Spinal cord (tissue), 9 donors: ENCODE measurements at regions not wholly inside any gene's neighbourhood (a gene's known extent, or its start where the extent isn't known, plus 50 kb on each side); places are given as distances from the start of the nearest gene placed in this dataset.
"Not testable (repeated sequence)": the region's sequence is repeated elsewhere in the genome, so short reads cannot be mapped to it uniquely, and the experiment has no call there.

Experiments
- DNase-seq, 6 donors: peaks; one replicate each; pipeline versions ENCODE4 v3.0.0 to v3.0.0-alpha.2; 2013 to 2015; ENCODE audit warnings: low spot score in 6 of 6, low read depth in 4 of 6
- H3K27ac ChIP-seq: one replicate; pipeline ENCODE4 v1.5.1; 2013; ENCODE audit warnings: low read depth, low read length, control low read depth
- H3K27me3 ChIP-seq: one replicate; pipeline ENCODE4 v1.6.1; 2013; ENCODE audit warnings: low read length; ENCODE audit not compliant: control insufficient read depth, insufficient read depth
- H3K36me3 ChIP-seq: one replicate; pipeline ENCODE4 v1.6.1; 2013; ENCODE audit warnings: low read length; ENCODE audit not compliant: control insufficient read depth, insufficient read depth
- H3K4me1 ChIP-seq: one replicate; pipeline ENCODE4 v1.6.1; 2013; ENCODE audit warnings: low read length; ENCODE audit not compliant: control insufficient read depth, insufficient read depth
- H3K4me3 ChIP-seq: one replicate; pipeline ENCODE4 v1.5.1; 2013; ENCODE audit warnings: low read depth, low read length, control low read depth
- H3K9me3 ChIP-seq: one replicate; pipeline ENCODE4 v1.6.1; 2013; ENCODE audit warnings: low read length; ENCODE audit not compliant: control insufficient read depth, insufficient read depth
- WGBS: methylation state at CpG from one replicate; pipeline ENCODE4 v1.1.5; 2013; ENCODE audit warnings: missing lambda C conversion rate; ENCODE audit not compliant: insufficient coverage; 5-methylcytosine and 5-hydroxymethylcytosine counted together
- donor health status: healthy.

DNA sequence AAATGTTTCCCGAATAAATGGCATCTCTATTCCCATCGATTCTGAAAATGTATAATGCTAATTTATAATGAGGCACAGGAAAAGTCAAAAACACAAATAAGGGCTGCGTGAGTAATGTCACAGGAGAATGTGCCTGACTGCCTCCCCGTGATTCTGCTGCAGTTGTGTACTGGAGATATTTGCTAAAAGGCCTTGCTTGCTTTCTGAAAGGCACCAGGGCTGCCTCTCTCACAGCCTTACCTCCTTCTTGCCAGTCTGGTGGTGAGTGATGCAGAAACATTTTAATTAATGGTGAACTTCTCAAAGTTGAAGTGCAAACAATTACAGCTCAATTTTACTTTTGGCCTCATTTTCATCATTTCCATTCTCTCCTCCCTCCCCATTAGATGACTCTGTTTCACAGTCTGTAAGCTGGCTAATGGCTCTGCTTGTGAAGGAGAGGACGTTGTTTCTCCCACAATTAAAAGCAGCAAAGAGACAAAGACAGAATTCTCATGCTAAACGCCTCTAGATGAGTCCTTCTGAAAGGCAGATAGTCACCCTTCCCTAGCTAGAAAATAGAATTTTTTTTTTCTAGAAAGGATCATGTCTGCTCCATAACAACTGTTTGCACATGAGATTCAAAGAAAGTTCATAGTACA is 377.6 kb downstream of the MDFIC start:
- 50% methylated on average over 2 of the region's 6 CpGs for WGBS
- Histone ChIP-seq H3K4me1 (no peaks in the 10 kb centered on the region), H3K36me3 (no peaks in the 10 kb centered on the region), H3K4me3 (no peak overlapping the region), H3K9me3 (no peaks in the 10 kb centered on the region), H3K27me3 (no peaks in the 10 kb centered on the region), H3K27ac (no peak overlapping the region)
- peak in 2 of 6 donors; percentile 14 to 63 for DNase-seq

DNA sequence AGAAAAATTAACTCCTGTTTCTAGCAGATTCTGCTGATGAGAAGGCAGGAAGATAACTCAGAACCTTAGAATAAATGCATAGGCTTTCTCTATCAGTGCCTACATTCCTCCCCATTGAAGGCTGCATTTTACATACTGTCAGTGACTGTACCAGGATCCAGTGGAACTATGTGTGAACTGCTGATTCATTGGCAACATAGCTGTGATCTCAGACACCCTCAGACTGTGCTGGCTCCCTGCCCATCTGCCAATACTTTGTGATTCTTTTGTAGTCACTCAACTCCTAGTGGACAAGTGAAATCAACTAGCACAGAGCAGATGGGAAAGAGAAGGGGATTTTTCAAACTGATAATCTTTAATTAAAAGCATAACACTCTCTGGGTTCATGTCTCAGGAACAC is 375.8 kb downstream of the MDFIC start:
- H3K27ac ChIP-seq, result no peak overlapping the region
- no peak overlapping the region for H3K4me3 ChIP-seq
- no peaks in the 10 kb centered on the region for H3K9me3 ChIP-seq
- DNase-seq, result peak in 2 of 6 donors; percentile 20 to 63
- no peaks in the 10 kb centered on the region for H3K36me3 ChIP-seq
- H3K27me3 ChIP-seq, result no peaks in the 10 kb centered on the region
- no peaks in the 10 kb centered on the region for H3K4me1 ChIP-seq

DNA sequence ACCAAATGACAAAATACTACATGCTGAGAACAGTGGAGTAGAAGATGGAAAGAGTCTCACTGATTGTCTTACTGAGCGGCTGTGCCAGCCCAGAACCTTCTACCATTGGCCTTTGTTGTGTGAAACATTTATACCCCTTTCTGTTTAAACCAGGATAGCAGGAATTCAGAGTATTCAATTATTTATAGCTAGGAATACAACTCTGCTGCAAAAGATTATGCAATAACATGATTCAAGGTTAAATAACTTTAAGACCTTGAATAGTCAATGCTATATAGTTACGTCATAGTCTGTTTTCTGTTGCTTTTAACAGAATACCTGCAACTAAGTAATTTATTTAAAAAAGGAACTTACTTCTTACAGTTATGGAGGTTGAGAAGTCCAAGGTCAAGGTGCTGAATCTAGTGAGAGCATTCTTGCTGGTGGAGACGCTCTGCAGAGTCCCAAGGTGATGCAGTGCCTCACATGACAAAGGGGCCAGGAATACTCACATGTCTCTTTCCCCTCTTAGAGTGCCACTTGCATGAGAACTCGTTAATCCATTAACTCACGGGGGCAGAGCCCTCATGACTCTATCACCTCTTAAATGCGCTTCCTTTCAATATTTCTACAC is 371.8 kb downstream of the MDFIC start:
- no peaks in the 10 kb centered on the region for H3K27me3 ChIP-seq
- no peak for DNase-seq
- no peaks in the 10 kb centered on the region for H3K36me3 ChIP-seq
- no peaks in the 10 kb centered on the region for H3K9me3 ChIP-seq
- H3K27ac ChIP-seq, result no peak overlapping the region
- no peak overlapping the region for H3K4me3 ChIP-seq
- WGBS, result 83% methylated on average over 3 of the region's 6 CpGs
- H3K4me1 ChIP-seq, result no peaks in the 10 kb centered on the region

DNA sequence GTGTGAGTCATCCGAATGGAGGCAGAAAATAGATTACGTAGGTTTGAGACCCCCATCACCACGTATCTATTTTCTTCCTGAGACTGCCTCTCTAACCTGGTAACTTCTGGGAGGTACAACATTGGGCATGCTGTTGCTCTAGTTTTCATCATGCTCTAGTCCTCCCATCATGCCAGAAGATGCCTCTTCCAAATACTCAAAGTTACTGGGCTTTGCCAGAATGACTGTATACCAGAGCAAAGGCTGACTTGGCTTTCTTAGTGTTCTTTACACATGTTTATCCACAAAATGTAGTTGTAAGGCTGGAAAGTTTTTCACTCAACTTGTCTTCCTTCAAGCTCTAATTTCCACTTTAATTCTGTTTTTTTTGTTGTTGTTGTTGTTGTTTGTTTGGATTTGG is 370.5 kb downstream of the MDFIC start:
- Histone ChIP-seq H3K4me1 (no peaks in the 10 kb centered on the region), H3K27ac (no peak overlapping the region), H3K9me3 (no peaks in the 10 kb centered on the region), H3K4me3 (no peak overlapping the region), H3K36me3 (no peaks in the 10 kb centered on the region), H3K27me3 (no peaks in the 10 kb centered on the region)
- no peak for DNase-seq
- 100% methylated on average over 1 of the region's 3 CpGs for WGBS

DNA sequence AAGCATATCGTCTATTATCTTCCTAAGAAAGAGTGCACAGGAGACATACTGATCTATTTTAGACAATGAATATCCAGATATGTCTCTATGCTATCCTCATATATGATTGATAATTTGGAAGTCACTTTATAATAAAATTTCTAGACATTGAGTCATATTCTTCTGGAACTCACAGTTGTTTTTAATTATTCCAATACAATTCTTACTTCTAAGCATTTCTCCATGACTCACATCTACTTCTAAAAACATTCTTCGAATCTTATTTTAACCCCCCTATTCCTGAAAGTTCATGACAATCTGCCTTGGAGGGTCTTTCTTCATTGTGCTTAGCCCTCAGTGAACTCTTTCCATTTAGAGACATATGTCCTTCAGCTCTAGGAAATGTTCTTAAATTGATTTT is 368.1 kb downstream of the MDFIC start:
- H3K4me1 ChIP-seq, result no peaks in the 10 kb centered on the region
- no peak overlapping the region for H3K27ac ChIP-seq
- 100% methylated on average over 1 of the region's 2 CpGs for WGBS
- H3K27me3 ChIP-seq, result no peaks in the 10 kb centered on the region
- H3K9me3 ChIP-seq, result no peaks in the 10 kb centered on the region
- DNase-seq, result no peak
- H3K4me3 ChIP-seq, result no peak overlapping the region
- H3K36me3 ChIP-seq, result no peaks in the 10 kb centered on the region

DNA sequence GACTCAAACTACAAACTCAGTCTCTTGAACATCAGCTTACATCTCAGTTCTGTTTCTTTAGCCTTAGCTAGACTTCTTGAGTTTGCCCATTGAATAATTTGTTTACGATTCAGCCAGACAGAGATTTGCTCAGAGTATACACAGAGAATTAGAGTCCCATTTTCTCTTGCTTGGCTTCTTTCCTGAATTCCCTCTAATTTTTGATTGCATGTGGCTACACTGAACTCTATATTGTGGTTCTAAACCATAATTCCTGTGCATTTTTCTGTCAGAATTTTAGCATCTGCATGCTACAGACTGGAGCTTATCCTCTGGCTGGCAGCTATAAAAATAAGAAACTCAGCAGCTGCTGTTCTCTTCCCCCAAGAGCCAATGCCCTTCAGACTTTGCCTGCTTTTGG is 354.9 kb downstream of the MDFIC start:
- Histone ChIP-seq H3K36me3 (no peaks in the 10 kb centered on the region), H3K9me3 (no peaks in the 10 kb centered on the region), H3K27ac (no peak overlapping the region), H3K4me3 (no peak overlapping the region), H3K4me1 (no peaks in the 10 kb centered on the region), H3K27me3 (no peaks in the 10 kb centered on the region)
- no peak for DNase-seq
- 100% methylated on average over 1 of the region's 1 CpG for WGBS

DNA sequence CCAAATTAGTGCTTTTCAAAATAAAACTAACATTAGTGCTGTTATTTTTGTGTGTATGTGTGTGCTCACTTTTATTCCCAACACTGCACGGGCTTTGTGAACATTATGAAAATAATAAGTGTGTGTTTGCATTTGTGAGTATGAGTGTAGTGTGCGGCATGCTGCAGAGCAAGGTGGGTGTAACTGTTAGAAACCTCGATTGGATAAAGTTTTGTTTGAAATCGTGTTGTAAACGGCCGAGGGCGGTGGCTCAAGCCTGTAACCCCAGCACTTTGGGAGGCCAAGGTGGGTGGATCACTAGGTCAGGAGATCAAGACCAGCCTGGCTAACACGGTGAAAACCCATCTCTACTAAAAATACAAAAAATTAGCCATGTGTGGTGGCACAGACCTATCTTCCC is 352.0 kb downstream of the MDFIC start:
- not testable (repeated sequence) for H3K4me1 ChIP-seq, H3K4me3 ChIP-seq, H3K36me3 ChIP-seq, H3K9me3 ChIP-seq, H3K27me3 ChIP-seq, H3K27ac ChIP-seq, DNase-seq
- 94% methylated on average over 6 of the region's 8 CpGs for WGBS

DNA sequence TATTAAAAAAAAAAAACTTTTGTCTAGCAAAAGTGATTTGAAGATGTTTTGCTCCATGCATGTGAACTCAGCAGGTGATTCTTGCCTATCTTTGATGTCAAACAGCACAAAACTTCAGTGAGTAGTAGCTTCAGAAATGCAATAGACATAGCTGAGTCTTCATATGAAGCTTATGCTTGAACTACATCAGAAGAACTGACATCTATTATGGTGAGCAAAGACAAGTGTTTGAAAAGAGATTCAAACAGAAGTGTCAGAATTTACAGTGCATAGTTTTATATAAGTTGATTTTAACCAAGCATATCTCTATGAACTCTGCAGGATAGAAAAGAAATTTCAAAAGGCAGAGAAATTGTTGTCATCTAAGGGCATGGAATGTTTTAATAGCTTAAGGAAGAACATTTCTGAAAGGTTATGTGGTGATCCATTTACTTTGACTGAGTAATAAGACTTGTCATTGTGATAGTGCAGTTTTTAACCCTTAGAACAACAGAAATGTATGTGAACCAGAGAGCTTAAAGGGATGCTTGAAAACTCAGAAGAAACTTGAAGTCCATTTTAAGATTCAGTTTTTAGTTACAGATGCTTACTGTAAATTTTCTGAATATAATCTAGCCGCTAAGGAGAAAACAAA is 351.4 kb downstream of the MDFIC start:
- DNase-seq, result peak in 1 of 6 donors; percentile 2
- H3K9me3 ChIP-seq, result no peaks in the 10 kb centered on the region
- no CpG with 5 or more reads among the region's 1 CpG for WGBS
- H3K27me3 ChIP-seq, result no peaks in the 10 kb centered on the region
- H3K4me1 ChIP-seq, result no peaks in the 10 kb centered on the region
- H3K27ac ChIP-seq, result no peak overlapping the region
- no peaks in the 10 kb centered on the region for H3K36me3 ChIP-seq
- H3K4me3 ChIP-seq, result no peak overlapping the region

DNA sequence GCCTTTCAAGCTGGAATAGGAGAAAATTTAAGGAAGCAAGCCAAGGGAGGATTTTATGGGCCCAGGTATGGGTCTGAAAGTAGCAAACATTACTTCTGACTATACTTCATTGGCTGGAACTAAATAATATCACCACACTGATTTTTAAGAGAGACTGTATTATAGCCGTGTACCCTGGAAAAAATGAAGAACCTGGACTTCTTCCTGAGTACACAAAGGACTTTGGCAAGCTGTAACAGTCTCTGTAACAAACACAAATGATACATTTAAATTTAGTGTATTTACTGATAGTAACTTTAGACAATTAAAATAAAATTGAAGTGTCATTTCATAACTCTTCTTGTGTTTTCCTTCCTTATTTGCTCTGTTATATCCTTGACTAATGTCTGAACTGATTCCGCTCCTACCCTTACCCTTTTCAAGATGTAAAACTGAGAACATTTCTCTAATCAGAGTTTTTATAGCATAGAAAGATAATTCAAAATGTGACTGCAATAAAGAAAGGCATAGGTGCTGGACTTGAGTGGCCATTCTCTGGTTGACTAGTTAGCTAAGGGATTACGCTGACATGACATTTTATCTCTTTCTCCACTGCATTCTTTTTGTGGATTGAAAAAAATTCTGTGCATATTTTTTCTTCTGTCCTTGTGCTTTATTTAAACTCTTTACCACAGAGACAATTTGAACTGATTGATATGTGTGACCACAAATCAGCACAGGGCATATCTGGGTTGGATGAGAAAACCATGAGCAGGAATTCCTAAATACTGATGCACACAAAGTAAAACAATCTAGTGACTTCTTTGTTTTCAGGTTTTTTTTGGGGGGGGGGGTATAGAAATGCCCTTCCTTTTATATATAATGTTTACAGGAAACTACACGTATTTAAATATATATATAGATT is 349.7 kb downstream of the MDFIC start:
- no peaks in the 10 kb centered on the region for H3K9me3 ChIP-seq
- no peaks in the 10 kb centered on the region for H3K4me1 ChIP-seq
- H3K27me3 ChIP-seq, result no peaks in the 10 kb centered on the region
- no peak overlapping the region for H3K4me3 ChIP-seq
- WGBS, result no CpG with 5 or more reads among the region's 4 CpGs
- DNase-seq, result no peak
- no peaks in the 10 kb centered on the region for H3K36me3 ChIP-seq
- H3K27ac ChIP-seq, result no peak overlapping the region
